Astrocyte of the spinal cord (primary cell): ENCODE measurements at regions not wholly inside any gene's neighbourhood (a gene's known extent, or its start where the extent isn't known, plus 50 kb on each side); places are given as distances from the start of the nearest gene placed in this dataset.

Experiments
- DNase-seq: peaks from one replicate; pipeline ENCODE4 v3.0.0; 2011; ENCODE audit warnings: low read depth, low spot score
- H3K4me3 ChIP-seq: 2 replicates; pipeline ENCODE4 v1.5.1; 2011; ENCODE audit warnings: low read depth, mild to moderate bottlenecking, low read length, moderate library complexity
- CTCF ChIP-seq: IDR thresholded peaks from 2 replicates; pipeline ENCODE4 v1.5.1; 2012; ENCODE audit warnings: low read depth, mild to moderate bottlenecking, low read length, inconsistent platforms
- in situ Hi-C: cut with HindIII; loops from 2 replicates; pipeline ENCODE4 v1.10.0; 2017; ENCODE audit warnings: low sequenced_read_pairs

- H3K4me3 ChIP-seq = no peak overlapping the region
- no peak for TF ChIP-seq CTCF
- in situ Hi-C loops = no loop called here
- DNase-seq = no peak
These were observed 80.0 kb upstream of the COL5A1 start for GRCh38 chr9:134561427-134562145.

GRCh38 chr9:134562146-134562849, 79.3 kb upstream of the COL5A1 start:
- in situ Hi-C loops = no loop called here
- no peak overlapping the region for H3K4me3 ChIP-seq
- DNase-seq = no peak
- no peak for TF ChIP-seq CTCF

- no peak for DNase-seq
- no peak overlapping the region for H3K4me3 ChIP-seq
- TF ChIP-seq CTCF = no peak
- in situ Hi-C loops = no loop called here
These were observed 78.2 kb upstream of the COL5A1 start for GRCh38 chr9:134563397-134563796.

- no peak for TF ChIP-seq CTCF
- H3K4me3 ChIP-seq = no peak overlapping the region
- peak; percentile 97 for DNase-seq
- in situ Hi-C loops = no loop called here
These were observed 77.0 kb upstream of the COL5A1 start for GRCh38 chr9:134564431-134565170.

- no peak overlapping the region for H3K4me3 ChIP-seq
- TF ChIP-seq CTCF = no peak
- in situ Hi-C loops = no loop called here
- peak; percentile 39 for DNase-seq
These were observed 76.2 kb upstream of the COL5A1 start for GRCh38 chr9:134565316-134565915.

- no peak overlapping the region for H3K4me3 ChIP-seq
- in situ Hi-C loops = no loop called here
- TF ChIP-seq CTCF = no peak
- no peak for DNase-seq
These were observed 75.3 kb upstream of the COL5A1 start for GRCh38 chr9:134566196-134566847.
